ENCODE measurements at regions not wholly inside any gene's neighbourhood (a gene's known extent, or its start where the extent isn't known, plus 50 kb on each side); places are given as distances from the start of the nearest gene placed in this dataset.
"Not testable (repeated sequence)": the region's sequence is repeated elsewhere in the genome, so short reads cannot be mapped to it uniquely, and the experiment has no call there.

GRCh38 chr18:30696201-30696600 lies 346.3 kb downstream of the DSC3 start:
- no peak for DNase-seq

GRCh38 chr18:30694773-30695172 lies 347.8 kb downstream of the DSC3 start:
- DNase-seq = no peak

- DNase-seq = no peak
Observed at GRCh38 chr18:30689216-30689615, 353.3 kb downstream of the DSC3 start.

- no peak for DNase-seq
Observed at GRCh38 chr18:30687501-30687900, 355.0 kb downstream of the DSC3 start.

GRCh38 chr18:30684825-30685481 lies 357.6 kb downstream of the DSC3 start:
- DNase-seq = no peak

GRCh38 chr18:30683836-30684235 lies 358.7 kb downstream of the DSC3 start:
- DNase-seq = no peak

GRCh38 chr18:30682672-30683071 lies 359.9 kb downstream of the DSC3 start:
- DNase-seq = no peak

GRCh38 chr18:30679285-30679930 lies 363.1 kb downstream of the DSC3 start:
- DNase-seq = no peak

GRCh38 chr18:30677813-30678212 lies 364.7 kb downstream of the DSC3 start:
- DNase-seq = not testable (repeated sequence)

- no peak for DNase-seq
Observed at GRCh38 chr18:30676053-30676480, 366.5 kb downstream of the DSC3 start.

- DNase-seq = no peak
Observed at GRCh38 chr18:30675493-30675892, 367.0 kb downstream of the DSC3 start.

- no peak for DNase-seq
Observed at GRCh38 chr18:30675072-30675471, 367.5 kb downstream of the DSC3 start.

- DNase-seq = no peak
Observed at GRCh38 chr18:30674596-30674995, 367.9 kb downstream of the DSC3 start.

- not testable (repeated sequence) for DNase-seq
Observed at GRCh38 chr18:30672439-30672838, 370.1 kb downstream of the DSC3 start.

- DNase-seq = no peak
Observed at GRCh38 chr18:30658306-30658705, 384.2 kb downstream of the DSC3 start.

GRCh38 chr18:30652387-30652786 lies 390.2 kb downstream of the DSC3 start:
- DNase-seq = no peak

- no peak for DNase-seq
Observed at GRCh38 chr18:30650499-30650898, 392.0 kb downstream of the DSC3 start.

- no peak for DNase-seq
Observed at GRCh38 chr18:30644158-30644557, 398.4 kb downstream of the DSC3 start.

GRCh38 chr18:30639361-30639760 lies 403.2 kb downstream of the DSC3 start:
- no peak for DNase-seq

GRCh38 chr18:30634249-30634648 lies 408.3 kb downstream of the DSC3 start:
- DNase-seq = no peak

GRCh38 chr18:30632071-30632698 lies 410.4 kb downstream of the DSC3 start:
- DNase-seq = no peak

- DNase-seq = no peak
Observed at GRCh38 chr18:30625961-30626360, 416.6 kb downstream of the DSC3 start.

GRCh38 chr18:30623401-30624065 lies 419.0 kb downstream of the DSC3 start:
- peak; percentile 1 for DNase-seq

- no peak for DNase-seq
Observed at GRCh38 chr18:30622635-30623034, 419.9 kb downstream of the DSC3 start.
